Adipocyte (in vitro differentiated cells): ENCODE measurements at regions not wholly inside any gene's neighbourhood (a gene's known extent, or its start where the extent isn't known, plus 50 kb on each side); places are given as distances from the start of the nearest gene placed in this dataset.

Experiments used
- DNase-seq: peaks from one replicate; pipeline ENCODE4 v3.0.0-alpha.2; 2015; ENCODE audit warnings: low read depth
- H3K27me3 ChIP-seq: replicated peaks from 2 replicates; pipeline ENCODE4 v1.7.0; 2013; ENCODE audit warnings: mild to moderate bottlenecking, low read length, moderate library complexity; ENCODE audit not compliant: control insufficient read depth, insufficient read depth
- H3K36me3 ChIP-seq: 2 replicates; pipeline ENCODE4 v1.7.0; 2013; ENCODE audit warnings: low read length, mild to moderate bottlenecking, moderate library complexity; ENCODE audit not compliant: control insufficient read depth, insufficient read depth, severe bottlenecking
- H3K4me1 ChIP-seq: 2 replicates; pipeline ENCODE4 v1.7.0; 2013; ENCODE audit warnings: mild to moderate bottlenecking, low read length, moderate library complexity; ENCODE audit not compliant: control insufficient read depth, insufficient read depth
- H3K4me3 ChIP-seq: 2 replicates; pipeline ENCODE4 v1.7.0; 2013; ENCODE audit warnings: mild to moderate bottlenecking, low read length, moderate library complexity
- H3K9ac ChIP-seq: 2 replicates; pipeline ENCODE4 v1.7.0; 2013; ENCODE audit warnings: mild to moderate bottlenecking, low read length, moderate library complexity
- H3K9me3 ChIP-seq: 2 replicates; pipeline ENCODE4 v1.7.0; 2013; ENCODE audit warnings: mild to moderate bottlenecking, low read length, moderate library complexity; ENCODE audit not compliant: control insufficient read depth

GRCh38 chr5:6937677-6938076, 224.4 kb downstream of the TENT4A start:
- Histone ChIP-seq H3K27me3 (no peaks in the 10 kb centered on the region), H3K9me3 (no peaks in the 10 kb centered on the region), H3K9ac (no peak overlapping the region), H3K36me3 (no peaks in the 10 kb centered on the region), H3K4me1 (no peaks in the 10 kb centered on the region), H3K4me3 (no peak overlapping the region)
- DNase-seq: no peak

GRCh38 chr5:6941631-6942030, 228.4 kb downstream of the TENT4A start:
- no peaks in the 10 kb centered on the region for H3K27me3 ChIP-seq
- H3K4me3 ChIP-seq: no peak overlapping the region
- no peak for DNase-seq
- H3K4me1 ChIP-seq: no peaks in the 10 kb centered on the region
- no peak overlapping the region for H3K9ac ChIP-seq
- H3K36me3 ChIP-seq: no peaks in the 10 kb centered on the region
- no peaks in the 10 kb centered on the region for H3K9me3 ChIP-seq

GRCh38 chr5:6943197-6944112, 230.2 kb downstream of the TENT4A start:
- no peaks in the 10 kb centered on the region for H3K36me3 ChIP-seq
- H3K27me3 ChIP-seq: no peaks in the 10 kb centered on the region
- no peak for DNase-seq
- H3K9ac ChIP-seq: no peak overlapping the region
- no peaks in the 10 kb centered on the region for H3K9me3 ChIP-seq
- H3K4me1 ChIP-seq: no peaks in the 10 kb centered on the region
- no peak overlapping the region for H3K4me3 ChIP-seq

- Histone ChIP-seq H3K9ac (no peak overlapping the region), H3K4me1 (no peaks in the 10 kb centered on the region), H3K27me3 (no peaks in the 10 kb centered on the region), H3K36me3 (no peaks in the 10 kb centered on the region), H3K4me3 (no peak overlapping the region), H3K9me3 (no peaks in the 10 kb centered on the region)
- DNase-seq: no peak
Observed at GRCh38 chr5:6948562-6948961, 235.3 kb downstream of the TENT4A start.

GRCh38 chr5:6949230-6949629, 236.0 kb downstream of the TENT4A start:
- no peak overlapping the region for H3K9ac ChIP-seq
- no peaks in the 10 kb centered on the region for H3K27me3 ChIP-seq
- no peak for DNase-seq

GRCh38 chr5:6950250-6950649, 237.0 kb downstream of the TENT4A start:
- no peak for DNase-seq
- Histone ChIP-seq H3K9me3 (no peaks in the 10 kb centered on the region), H3K27me3 (no peaks in the 10 kb centered on the region), H3K36me3 (no peaks in the 10 kb centered on the region), H3K4me3 (no peak overlapping the region), H3K4me1 (no peaks in the 10 kb centered on the region), H3K9ac (no peak overlapping the region)

More at GRCh38 chr5:6949230-6949629, 236.0 kb downstream of the TENT4A start:
- no peaks in the 10 kb centered on the region for H3K4me1 ChIP-seq
- no peak overlapping the region for H3K4me3 ChIP-seq
- H3K36me3 ChIP-seq: no peaks in the 10 kb centered on the region
- no peaks in the 10 kb centered on the region for H3K9me3 ChIP-seq

- Histone ChIP-seq H3K9ac (no peak overlapping the region), H3K27me3 (no peaks in the 10 kb centered on the region), H3K9me3 (no peaks in the 10 kb centered on the region), H3K4me3 (no peak overlapping the region), H3K36me3 (no peaks in the 10 kb centered on the region), H3K4me1 (no peaks in the 10 kb centered on the region)
- no peak for DNase-seq
Observed at GRCh38 chr5:6950860-6951259, 237.6 kb downstream of the TENT4A start.

GRCh38 chr5:6961123-6961522, 247.9 kb downstream of the TENT4A start:
- Histone ChIP-seq H3K4me1 (no peaks in the 10 kb centered on the region), H3K27me3 (no peaks in the 10 kb centered on the region), H3K36me3 (no peaks in the 10 kb centered on the region), H3K9me3 (no peaks in the 10 kb centered on the region), H3K9ac (no peak overlapping the region), H3K4me3 (no peak overlapping the region)
- DNase-seq: no peak

GRCh38 chr5:6961837-6962635, 248.8 kb downstream of the TENT4A start:
- no peaks in the 10 kb centered on the region for H3K9me3 ChIP-seq
- no peaks in the 10 kb centered on the region for H3K27me3 ChIP-seq
- no peak overlapping the region for H3K4me3 ChIP-seq
- H3K4me1 ChIP-seq: no peaks in the 10 kb centered on the region
- no peak for DNase-seq
- no peaks in the 10 kb centered on the region for H3K36me3 ChIP-seq
- no peak overlapping the region for H3K9ac ChIP-seq

- Histone ChIP-seq H3K36me3 (no peaks in the 10 kb centered on the region), H3K27me3 (no peaks in the 10 kb centered on the region), H3K4me3 (no peak overlapping the region), H3K4me1 (no peaks in the 10 kb centered on the region), H3K9me3 (no peaks in the 10 kb centered on the region), H3K9ac (no peak overlapping the region)
- no peak for DNase-seq
Observed at GRCh38 chr5:6976971-6977370, 263.7 kb downstream of the TENT4A start.

- no peak for DNase-seq
- H3K36me3 ChIP-seq: no peaks in the 10 kb centered on the region
Observed at GRCh38 chr5:6979061-6979460, 265.8 kb downstream of the TENT4A start.

More at GRCh38 chr5:6979061-6979460, 265.8 kb downstream of the TENT4A start:
- H3K4me3 ChIP-seq: no peak overlapping the region
- no peak overlapping the region for H3K9ac ChIP-seq
- no peaks in the 10 kb centered on the region for H3K4me1 ChIP-seq
- H3K27me3 ChIP-seq: no peaks in the 10 kb centered on the region
- no peaks in the 10 kb centered on the region for H3K9me3 ChIP-seq
